ENCODE measurements at regions not wholly inside any gene's neighbourhood (a gene's known extent, or its start where the extent isn't known, plus 50 kb on each side); places are given as distances from the start of the nearest gene placed in this dataset.

DNA sequence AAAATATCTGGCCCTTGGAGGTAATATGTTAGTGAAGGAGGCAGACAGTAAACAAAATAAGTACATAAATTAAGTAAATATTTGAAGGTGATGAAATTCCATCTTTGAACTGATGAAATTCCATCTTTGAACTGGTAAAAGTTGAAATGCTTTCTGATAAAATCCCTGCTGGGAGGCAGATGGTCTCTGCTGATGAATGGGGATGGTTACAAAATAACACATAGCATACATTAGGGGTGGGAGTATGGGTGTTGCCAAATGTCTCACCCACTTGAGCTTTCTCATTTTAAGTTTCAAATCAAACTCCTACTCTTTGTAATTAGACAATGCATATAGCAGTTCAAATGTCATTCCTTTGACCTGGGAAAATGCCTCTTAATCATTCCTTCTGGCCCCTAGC lies 77.5 kb upstream of the SORCS3 start:
- no peak for ATAC-seq
- intact Hi-C loops (cut with micrococcal nuclease): no loop called here
- TF ChIP-seq EZH2 (IDR thresholded peaks at IDR 0.05; ENCODE audit: low read length, unreplicated experiment) (no peak), EZH2phosphoT487 (IDR thresholded peaks at IDR 0.05; ENCODE audit: borderline replicate concordance, low read length) (no peak)
- TF ChIP-seq, protein P1, sequence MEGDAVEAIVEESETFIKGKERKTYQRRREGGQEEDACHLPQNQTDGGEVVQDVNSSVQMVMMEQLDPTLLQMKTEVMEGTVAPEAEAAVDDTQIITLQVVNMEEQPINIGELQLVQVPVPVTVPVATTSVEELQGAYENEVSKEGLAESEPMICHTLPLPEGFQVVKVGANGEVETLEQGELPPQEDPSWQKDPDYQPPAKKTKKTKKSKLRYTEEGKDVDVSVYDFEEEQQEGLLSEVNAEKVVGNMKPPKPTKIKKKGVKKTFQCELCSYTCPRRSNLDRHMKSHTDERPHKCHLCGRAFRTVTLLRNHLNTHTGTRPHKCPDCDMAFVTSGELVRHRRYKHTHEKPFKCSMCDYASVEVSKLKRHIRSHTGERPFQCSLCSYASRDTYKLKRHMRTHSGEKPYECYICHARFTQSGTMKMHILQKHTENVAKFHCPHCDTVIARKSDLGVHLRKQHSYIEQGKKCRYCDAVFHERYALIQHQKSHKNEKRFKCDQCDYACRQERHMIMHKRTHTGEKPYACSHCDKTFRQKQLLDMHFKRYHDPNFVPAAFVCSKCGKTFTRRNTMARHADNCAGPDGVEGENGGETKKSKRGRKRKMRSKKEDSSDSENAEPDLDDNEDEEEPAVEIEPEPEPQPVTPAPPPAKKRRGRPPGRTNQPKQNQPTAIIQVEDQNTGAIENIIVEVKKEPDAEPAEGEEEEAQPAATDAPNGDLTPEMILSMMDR (conservative IDR thresholded peaks at IDR 0.05; ENCODE audit: low read depth, low read length): no peak
- CTCF ChIA-PET: no interaction called here
- H3K27ac ChIP-seq (ENCODE audit: low read length): no peak overlapping the region
- H3K9me3 ChIP-seq (ENCODE audit: low read length): no peaks in the 10 kb centered on the region
- no peaks in the 10 kb centered on the region for H3K4me1 ChIP-seq (ENCODE audit: insufficient read depth, low read length)
- POLR2A ChIA-PET (ENCODE audit: unreplicated experiment): no interaction called here
- no peak overlapping the region for H3K9ac ChIP-seq (ENCODE audit: low read length)
- no peak overlapping the region for H3K4me2 ChIP-seq (ENCODE audit: low read length)
- DNase-seq: no peak
- H3F3A ChIP-seq (ENCODE audit: low read length, unreplicated experiment): no peaks in the 10 kb centered on the region
- no peaks in the 10 kb centered on the region for H3K9me2 ChIP-seq (replicated peaks; ENCODE audit: low read length)
- H3K79me2 ChIP-seq (ENCODE audit: low read length): no peaks in the 10 kb centered on the region
- H3K36me3 ChIP-seq (ENCODE audit: low read depth, low read length): no peaks in the 10 kb centered on the region
- no peak overlapping the region for H3K4me3 ChIP-seq (ENCODE audit: low read length)
- no TSS peak for BruUV-seq (replicated peaks)
- H3K27me3 ChIP-seq (ENCODE audit: low read length): no peaks in the 10 kb centered on the region
- no peaks in the 10 kb centered on the region for H4K20me1 ChIP-seq (ENCODE audit: low read length)
- no peak overlapping the region for H2AFZ ChIP-seq (ENCODE audit: low read length)

DNA sequence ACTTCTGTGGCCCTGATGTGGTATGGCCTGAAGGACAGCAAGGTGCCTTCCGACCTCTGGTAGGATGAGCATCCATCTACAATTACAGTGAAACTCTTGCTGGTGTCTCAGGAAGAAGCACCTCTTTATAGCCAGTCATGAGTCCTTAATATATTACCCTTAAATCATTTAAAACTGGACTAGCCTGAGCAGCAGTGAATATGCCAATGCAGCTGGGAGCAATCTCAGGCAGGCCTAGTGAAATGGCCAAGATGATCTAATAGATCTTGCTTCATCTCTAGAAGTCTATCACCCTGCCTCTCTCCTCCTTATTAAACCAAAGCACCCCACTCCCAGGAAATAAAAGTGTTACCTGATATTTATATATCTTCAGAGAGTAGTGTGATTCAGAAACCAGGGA lies 66.7 kb upstream of the SORCS3 start:
- ChIA-PET POLR2A (ENCODE audit: unreplicated experiment) (no interaction called here), CTCF (no interaction called here)
- intact Hi-C loops (cut with micrococcal nuclease): no loop called here
- no peaks in the 10 kb centered on the region for H3K36me3 ChIP-seq (ENCODE audit: low read depth, low read length)
- no peaks in the 10 kb centered on the region for H3F3A ChIP-seq (ENCODE audit: low read length, unreplicated experiment)
- H3K9me3 ChIP-seq (ENCODE audit: low read length): no peaks in the 10 kb centered on the region
- no peak overlapping the region for H3K9ac ChIP-seq (ENCODE audit: low read length)
- no peaks in the 10 kb centered on the region for H3K9me2 ChIP-seq (replicated peaks; ENCODE audit: low read length)
- peaks cover 38% of the 10 kb centered on the region for H3K27me3 ChIP-seq (ENCODE audit: low read length)
- ATAC-seq: no peak
- no peaks in the 10 kb centered on the region for H4K20me1 ChIP-seq (ENCODE audit: low read length)
- no peak overlapping the region for H3K27ac ChIP-seq (ENCODE audit: low read length)
- no peak overlapping the region for H3K4me3 ChIP-seq (ENCODE audit: low read length)
- TF ChIP-seq EZH2phosphoT487 (IDR thresholded peaks at IDR 0.05; ENCODE audit: borderline replicate concordance, low read length) (no peak), EZH2 (IDR thresholded peaks at IDR 0.05; ENCODE audit: low read length, unreplicated experiment) (no peak)
- TF ChIP-seq, protein P1 (conservative IDR thresholded peaks at IDR 0.05; ENCODE audit: low read depth, low read length): no peak
- no peaks in the 10 kb centered on the region for H3K4me1 ChIP-seq (ENCODE audit: insufficient read depth, low read length)
- BruUV-seq (replicated peaks): no TSS peak
- no peak overlapping the region for H2AFZ ChIP-seq (ENCODE audit: low read length)
- DNase-seq: no peak
- H3K4me2 ChIP-seq (ENCODE audit: low read length): no peak overlapping the region
- H3K79me2 ChIP-seq (ENCODE audit: low read length): no peaks in the 10 kb centered on the region

DNA sequence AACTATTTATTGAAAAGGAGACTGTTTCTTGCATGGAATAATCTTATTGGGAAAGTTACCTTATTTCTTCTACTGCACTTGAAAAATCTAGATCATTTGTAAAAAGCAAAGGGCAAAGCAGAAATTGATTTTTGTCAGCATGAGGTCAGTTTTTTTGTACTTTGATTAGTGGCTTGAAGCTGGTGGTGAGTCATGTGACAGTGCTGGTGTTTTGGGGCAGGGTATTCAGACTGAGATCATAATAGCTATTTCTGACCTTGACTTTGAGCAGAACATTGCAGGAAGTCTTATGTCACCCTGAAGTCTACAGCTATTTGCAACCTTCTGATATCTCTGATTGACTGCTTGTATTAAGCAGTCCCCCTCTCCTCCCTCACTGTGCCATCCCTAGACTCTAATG lies 66.3 kb upstream of the SORCS3 start:
- BruUV-seq (replicated peaks): no TSS peak
- H3K79me2 ChIP-seq (ENCODE audit: low read length): no peaks in the 10 kb centered on the region
- CTCF ChIA-PET: no interaction called here
- H3K9me3 ChIP-seq (ENCODE audit: low read length): no peaks in the 10 kb centered on the region
- H3K36me3 ChIP-seq (ENCODE audit: low read depth, low read length): no peaks in the 10 kb centered on the region
- ATAC-seq: no peak
- H3K27ac ChIP-seq (ENCODE audit: low read length): no peak overlapping the region
- TF ChIP-seq EZH2 (IDR thresholded peaks at IDR 0.05; ENCODE audit: low read length, unreplicated experiment): no peak
- intact Hi-C loops (cut with micrococcal nuclease): no loop called here
- no peak overlapping the region for H3K4me2 ChIP-seq (ENCODE audit: low read length)
- DNase-seq: no peak
- H3K27me3 ChIP-seq (ENCODE audit: low read length): peaks cover 41% of the 10 kb centered on the region
- H4K20me1 ChIP-seq (ENCODE audit: low read length): no peaks in the 10 kb centered on the region
- H3K9ac ChIP-seq (ENCODE audit: low read length): no peak overlapping the region
- no peaks in the 10 kb centered on the region for H3K4me1 ChIP-seq (ENCODE audit: insufficient read depth, low read length)
- POLR2A ChIA-PET (ENCODE audit: unreplicated experiment): no interaction called here
- H2AFZ ChIP-seq (ENCODE audit: low read length): no peak overlapping the region
- H3K9me2 ChIP-seq (replicated peaks; ENCODE audit: low read length): no peaks in the 10 kb centered on the region
- no peaks in the 10 kb centered on the region for H3F3A ChIP-seq (ENCODE audit: low read length, unreplicated experiment)
- no peak overlapping the region for H3K4me3 ChIP-seq (ENCODE audit: low read length)
